DND-41 (cell line): ENCODE measurements at regions not wholly inside any gene's neighbourhood (a gene's known extent, or its start where the extent isn't known, plus 50 kb on each side); places are given as distances from the start of the nearest gene placed in this dataset.

ENCODE experiments used
- CTCF ChIP-seq: IDR thresholded peaks from 2 replicates; pipeline ENCODE4 v1.5.1; 2012; ENCODE audit warnings: borderline replicate concordance, low read length, moderate library complexity, mild to moderate bottlenecking; ENCODE audit not compliant: poor library complexity, severe bottlenecking; ENCODE audit errors: extremely low read depth
- EZH2 ChIP-seq: IDR thresholded peaks from 3 replicates; pipeline ENCODE4 v1.6.1; 2012; ENCODE audit warnings: borderline replicate concordance, low read depth, mild to moderate bottlenecking, moderate library complexity, low read length, inconsistent platforms; ENCODE audit not compliant: severe bottlenecking

GRCh38 chr11:112453601-112454577, 193.2 kb upstream of the PLET1 start:
- TF ChIP-seq CTCF (peak; percentile 62), EZH2 (no peak)
